SW480 (cell line): ENCODE measurements at regions not wholly inside any gene's neighbourhood (a gene's known extent, or its start where the extent isn't known, plus 50 kb on each side); places are given as distances from the start of the nearest gene placed in this dataset.

Source experiments
- DNase-seq: peaks from one replicate; pipeline ENCODE4 v3.0.0-alpha.2; 2016; ENCODE audit warnings: low spot score

DNA sequence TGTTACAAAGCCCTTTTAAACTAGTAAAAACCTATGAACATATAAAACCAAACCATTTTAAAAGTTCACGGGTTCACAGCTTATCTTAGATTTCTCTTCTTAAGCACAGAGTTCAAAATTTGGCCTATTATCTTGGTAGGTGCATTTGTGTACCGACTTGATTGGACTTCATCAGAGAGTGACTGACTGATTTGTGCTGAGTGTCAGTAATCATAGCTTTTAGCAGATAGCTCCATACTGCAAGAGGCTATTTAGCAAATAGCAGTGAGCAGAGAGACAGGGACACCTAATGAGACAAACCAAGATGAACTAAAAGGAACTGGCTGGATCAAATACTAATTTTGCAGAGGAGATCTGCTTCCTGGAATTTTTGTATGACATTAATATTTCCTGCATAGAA, 274.5 kb downstream of the PRR16 start:
- DNase-seq = no peak

DNA sequence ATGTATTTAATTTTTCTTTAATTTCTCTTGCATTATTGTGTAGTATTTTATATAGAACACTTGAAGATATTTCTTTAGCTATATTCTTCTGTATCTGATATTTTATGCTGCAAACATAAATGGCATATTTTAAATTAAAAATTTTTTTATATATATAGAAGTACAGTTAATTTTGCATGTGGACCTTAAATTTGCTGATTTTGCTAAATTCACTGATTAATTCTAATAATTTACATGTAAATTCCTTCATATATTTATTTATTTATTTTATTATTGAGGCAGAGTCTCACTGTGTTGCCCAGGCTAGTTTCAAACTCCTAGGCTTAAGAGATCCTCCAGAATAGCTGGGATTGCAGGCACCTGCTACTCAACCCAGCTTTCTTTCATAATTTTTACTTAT, 276.9 kb downstream of the PRR16 start:
- no peak for DNase-seq

DNA sequence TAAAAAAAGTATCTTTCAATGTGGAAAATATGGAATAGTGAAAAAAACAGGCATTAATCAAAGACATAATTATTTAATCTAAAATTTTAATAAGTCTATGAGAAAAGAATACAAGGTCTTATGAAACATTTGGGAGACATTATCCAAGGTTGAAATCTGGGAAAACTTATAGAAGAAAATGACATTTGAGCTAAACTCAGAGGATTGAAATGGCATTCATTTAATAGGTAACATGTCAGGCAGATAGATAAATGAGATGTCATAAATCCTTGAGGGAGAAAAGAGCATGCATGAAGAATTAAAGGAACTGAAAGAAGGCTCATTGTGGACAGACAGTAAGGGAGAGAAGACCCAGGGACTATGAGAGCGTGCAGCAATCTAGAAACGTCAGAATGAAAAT, 284.4 kb downstream of the PRR16 start:
- no peak for DNase-seq

DNA sequence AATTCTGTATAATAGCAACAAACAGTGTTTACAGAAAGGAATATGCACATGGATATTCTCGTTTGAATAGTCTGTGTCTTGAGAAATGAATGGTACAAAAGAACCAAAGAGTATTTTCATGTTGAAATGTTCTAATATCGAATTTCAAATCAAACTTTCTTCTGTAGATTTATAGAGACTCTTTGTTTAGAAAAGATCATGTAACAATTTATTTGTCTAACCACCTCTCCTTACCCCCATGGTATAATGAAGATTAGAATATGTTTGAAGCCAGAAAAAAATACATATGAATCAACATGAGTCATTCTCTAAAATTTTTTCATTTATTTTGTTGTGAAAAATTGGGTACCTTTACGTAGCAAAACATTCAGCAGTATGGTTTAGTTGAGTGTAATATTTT, 285.6 kb downstream of the PRR16 start:
- no peak for DNase-seq

DNA sequence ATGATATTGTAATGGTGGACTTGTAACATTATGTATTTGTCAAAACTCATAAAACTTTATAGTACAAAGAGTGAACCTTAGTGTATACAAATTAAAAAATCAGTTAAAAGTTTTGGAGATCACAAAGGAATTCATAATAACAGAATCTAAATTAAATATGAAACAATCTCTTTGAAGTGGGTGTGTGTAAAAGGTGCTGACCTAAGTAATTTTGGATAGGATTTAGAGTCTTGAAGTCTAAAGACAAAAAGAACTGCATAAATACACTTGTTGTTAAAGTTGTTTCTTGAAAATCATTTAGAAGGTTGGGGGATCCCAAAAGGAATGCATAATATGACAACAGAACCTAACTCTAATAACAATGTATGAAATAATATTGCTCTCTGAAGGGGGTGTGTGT, 295.5 kb downstream of the PRR16 start:
- no peak for DNase-seq

DNA sequence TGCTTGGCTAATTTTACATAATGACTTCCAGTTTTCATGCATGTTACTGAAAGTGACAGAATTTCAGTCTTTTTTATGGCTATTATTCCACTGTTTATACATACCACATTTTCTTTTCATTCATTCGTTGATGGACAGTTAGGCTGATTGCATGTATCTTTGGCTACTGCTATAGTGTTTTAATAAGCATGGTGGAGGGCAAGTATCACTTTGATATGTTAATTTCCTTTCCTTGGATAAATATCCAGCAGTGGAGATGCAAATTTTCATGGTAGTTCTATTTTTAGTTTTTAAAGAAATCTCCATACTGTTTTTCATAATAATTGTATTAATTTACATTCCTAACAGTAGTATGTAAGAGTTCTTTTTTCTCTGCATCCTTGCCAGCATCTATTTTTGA, 297.9 kb downstream of the PRR16 start:
- no peak for DNase-seq

DNA sequence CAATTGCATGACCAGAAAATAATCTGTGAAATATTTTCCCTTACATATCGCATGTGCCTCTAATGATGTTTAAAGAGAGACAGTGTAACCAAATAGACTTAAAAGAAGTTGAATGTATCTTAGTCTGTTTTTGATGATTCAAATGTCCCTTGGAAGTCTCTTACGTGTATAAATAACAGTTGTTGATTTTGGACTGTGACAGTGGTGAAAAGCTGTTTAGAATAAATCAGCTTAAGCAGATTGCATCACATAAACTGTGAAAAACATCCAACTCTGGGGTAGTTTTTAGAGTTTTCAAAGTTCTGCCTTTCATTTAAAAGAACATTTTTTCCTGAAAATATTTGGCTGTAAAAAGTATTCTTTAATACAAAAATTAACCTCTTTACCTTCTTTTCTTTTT, 301.1 kb downstream of the PRR16 start:
- DNase-seq = no peak

DNA sequence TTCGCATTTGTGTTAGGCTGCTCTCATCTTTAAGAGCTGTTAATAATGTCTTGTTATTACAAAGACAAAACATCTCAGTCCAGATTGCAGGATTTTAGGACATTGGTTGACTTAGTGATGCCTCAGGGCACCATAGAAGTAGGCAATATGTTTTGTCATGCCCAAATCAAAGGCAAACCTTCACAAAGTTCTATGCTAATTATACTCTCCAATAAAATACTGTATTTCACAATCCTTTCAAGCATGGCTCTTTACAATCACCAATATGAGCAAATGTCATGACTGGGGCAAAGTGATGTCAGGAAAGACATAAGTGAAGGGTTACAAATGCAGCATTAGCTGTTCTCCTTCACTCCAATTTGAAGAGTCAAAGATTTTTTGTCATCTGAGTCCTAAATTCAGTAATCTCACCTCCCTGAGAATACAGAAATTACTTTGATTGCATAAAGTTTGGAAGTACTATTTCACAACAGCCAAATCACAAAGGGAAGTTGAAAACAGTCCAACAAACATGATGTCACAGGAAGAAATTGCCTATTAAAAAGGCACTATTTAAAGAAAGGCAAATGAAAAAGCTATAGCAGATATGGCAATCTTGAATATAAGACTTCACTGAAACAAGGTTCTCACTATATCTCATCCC, 303.2 kb downstream of the PRR16 start:
- no peak for DNase-seq

DNA sequence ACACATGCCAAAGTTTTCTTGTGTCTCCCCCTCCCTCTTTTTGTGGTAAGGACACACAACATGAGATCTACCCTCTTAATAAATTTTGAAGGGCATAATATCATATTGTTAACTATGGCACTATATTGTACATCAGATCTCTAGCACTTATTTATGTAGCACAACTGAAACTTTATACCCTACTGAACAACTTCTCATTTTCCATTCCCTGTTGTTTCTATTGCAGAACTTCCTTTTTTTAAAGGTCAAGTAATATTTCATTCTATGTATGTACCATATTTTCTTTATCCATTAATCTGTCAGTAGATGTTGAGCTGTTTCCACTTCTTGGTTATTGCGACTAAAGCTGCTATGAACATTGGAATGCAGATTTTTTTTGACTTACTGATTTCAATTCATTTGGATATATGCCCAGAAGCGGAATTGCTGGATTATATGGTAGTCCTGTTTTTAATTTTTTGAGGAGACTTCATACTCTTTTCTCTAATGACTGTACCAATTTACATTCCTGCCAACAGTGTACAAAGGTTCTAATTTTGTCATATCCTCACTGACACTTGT, 305.3 kb downstream of the PRR16 start:
- DNase-seq = no peak

DNA sequence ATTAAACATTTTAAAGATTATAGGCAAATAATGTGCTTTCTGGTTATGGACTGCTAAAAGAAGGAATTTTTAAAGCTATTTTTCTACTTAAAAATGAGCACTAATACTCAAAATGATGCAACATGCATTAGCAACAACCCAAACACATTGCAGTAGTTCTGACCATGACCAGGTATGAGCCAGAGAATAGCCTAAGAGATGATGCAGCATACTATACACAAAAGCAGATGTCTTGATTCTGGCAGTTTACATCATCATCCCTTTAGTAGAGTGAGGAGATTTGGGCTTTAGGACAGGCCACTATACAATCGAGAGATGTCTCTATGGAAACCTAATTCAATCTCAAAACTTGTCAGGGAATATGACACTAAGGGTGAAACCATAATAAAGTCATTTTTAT, 307.1 kb downstream of the PRR16 start:
- DNase-seq = no peak

DNA sequence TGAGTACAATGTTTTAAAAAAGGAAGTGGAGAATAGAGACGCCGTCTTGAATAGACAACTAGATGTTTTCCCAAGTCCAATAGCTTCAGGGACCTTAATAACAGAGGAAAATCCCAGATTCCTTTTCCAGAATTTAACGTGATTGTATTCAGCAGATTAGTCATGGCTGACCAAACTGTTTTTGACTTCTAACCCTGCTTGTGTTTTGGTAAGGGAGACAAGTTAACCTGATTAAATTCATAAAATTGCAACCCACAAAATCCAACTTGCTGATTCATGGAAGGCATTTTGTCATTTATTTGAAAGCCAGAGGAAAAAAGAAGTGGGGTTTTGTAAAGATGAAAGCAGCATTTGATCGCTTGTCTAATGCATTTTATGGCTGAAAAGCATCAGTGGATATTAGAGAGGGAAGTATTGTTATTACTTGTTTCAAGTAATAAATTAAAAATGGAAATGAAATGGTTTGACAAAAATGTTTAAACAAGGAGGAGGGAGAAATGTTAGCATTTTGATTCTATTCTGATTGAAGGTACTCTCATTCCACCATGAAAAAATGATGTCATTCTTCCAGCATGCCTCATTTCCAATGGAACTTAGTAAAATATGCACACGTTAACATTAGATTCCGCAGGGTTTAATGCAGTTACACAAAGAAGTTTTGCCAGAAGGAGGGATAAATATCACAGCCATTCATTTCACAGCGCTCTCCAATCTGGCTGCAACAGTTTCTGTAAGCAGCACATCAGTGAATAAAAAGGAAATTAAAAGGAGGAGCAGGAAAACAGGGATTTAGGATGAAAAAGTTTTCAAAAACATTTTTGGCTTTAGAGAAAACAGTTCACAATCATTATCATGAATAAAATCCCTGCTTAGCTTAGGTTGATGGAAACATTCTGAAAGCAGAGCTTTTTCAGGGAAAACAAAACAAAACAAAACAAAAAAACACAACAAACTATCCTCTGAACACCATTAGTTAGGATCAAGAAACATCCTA, 314.7 kb downstream of the PRR16 start:
- no peak for DNase-seq

DNA sequence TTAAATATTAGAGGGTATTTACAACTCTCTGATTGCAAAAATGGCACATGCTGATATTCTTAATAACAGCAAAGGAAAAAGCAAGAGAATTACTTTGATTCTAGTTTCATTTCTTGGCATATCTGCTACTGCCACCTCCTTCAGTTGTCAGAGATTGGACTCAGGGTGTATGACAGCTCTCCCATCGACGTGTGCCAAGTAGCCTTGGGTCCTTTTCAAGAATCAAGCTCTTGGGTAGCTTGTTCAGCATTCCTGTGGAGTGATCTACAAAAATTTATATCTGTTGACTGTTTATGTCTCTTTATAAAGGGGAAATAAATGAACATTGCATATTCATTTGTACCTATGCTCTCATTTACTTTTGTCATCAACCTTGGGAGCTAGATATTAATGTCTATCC, 315.6 kb downstream of the PRR16 start:
- no peak for DNase-seq

DNA sequence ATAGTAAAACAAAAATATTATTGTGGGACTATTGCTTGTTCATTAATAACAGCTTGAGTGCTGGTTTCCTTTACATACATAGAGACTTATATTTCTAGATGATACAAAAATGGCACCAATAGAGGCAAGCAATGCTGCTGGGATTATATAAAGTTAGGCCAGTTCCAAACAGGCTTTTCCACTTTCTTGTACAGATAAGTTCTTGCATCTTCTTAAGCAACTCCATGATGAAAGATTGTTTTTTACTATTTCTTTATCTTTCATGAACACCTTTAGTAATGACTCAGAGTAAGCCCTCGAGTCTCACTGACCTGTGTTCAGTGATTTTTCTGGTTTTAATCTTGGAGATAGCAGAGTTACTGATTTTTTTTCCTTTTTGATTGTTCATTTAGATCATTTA, 324.4 kb downstream of the PRR16 start:
- no peak for DNase-seq

DNA sequence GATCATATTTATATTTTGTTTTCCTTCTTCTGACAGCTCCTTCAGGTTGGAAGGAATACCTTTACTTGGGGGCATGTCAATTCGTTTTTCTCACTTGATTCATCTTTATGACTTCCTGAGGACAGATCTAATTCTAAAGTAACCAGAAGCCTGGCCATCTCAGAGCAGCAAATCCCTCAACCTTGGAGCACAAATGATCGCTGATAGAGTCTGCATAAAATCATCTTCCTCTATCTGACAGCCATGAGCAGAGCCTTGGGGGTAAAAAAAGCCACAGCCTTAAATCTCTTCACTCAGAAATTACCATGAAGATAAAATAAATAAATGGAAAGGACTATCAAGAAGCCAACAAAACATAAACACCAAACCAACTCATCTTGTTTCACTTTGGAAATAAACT, 325.8 kb downstream of the PRR16 start:
- no peak for DNase-seq

DNA sequence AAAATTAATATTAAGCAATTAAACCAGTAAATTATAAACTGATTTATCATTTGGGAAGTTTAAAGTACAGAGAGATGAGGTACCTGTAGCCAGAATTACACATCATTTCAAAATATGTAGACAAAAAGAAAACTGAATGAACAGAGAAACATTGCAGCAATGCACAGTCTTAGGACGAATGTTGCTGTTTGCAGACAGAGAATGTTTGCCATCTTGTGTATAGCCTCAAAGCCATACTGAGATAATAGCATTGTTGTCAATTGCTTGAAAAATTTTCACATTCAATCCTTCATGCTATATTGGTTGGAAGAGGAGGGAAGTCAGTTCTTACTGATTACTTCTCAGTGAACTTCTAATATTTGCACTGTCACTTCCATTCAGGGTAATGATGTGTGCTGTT, 326.2 kb downstream of the PRR16 start:
- DNase-seq = no peak

DNA sequence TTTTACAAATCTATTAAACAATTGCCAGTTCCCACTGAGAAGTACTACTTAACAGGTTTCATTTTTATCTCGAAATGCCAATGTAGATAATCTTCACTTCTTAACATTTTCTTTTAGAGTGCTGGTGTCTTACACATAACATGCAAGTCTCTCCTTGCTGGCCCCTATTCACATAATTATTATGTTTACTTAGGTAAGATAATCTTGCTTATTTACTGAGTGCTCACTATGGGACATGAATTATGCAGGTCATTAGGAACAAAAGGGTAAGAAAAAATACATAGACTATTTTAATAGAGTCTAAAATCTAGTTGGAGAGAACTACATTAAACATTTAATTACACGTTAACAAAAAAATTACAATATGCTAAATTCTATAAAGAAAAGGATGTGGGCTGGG, 328.4 kb downstream of the PRR16 start:
- no peak for DNase-seq

DNA sequence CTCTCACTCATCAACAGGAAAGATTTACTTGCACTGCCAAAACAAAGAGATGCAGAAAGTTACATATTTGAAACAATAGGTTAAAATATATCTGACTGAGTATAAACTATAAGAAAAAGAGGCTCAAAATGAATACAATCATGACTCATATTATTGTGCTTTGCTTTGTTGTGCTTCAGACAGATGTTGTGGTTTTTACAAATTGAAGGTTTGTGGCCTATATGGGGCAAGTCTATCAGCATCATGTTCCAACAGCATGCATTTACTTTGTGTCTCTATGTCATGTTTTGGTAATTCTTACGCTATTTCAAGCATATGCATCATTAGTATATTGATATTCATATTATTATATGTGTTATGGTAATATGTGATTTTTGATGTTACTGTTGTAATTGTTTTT, 330.0 kb downstream of the PRR16 start:
- no peak for DNase-seq

DNA sequence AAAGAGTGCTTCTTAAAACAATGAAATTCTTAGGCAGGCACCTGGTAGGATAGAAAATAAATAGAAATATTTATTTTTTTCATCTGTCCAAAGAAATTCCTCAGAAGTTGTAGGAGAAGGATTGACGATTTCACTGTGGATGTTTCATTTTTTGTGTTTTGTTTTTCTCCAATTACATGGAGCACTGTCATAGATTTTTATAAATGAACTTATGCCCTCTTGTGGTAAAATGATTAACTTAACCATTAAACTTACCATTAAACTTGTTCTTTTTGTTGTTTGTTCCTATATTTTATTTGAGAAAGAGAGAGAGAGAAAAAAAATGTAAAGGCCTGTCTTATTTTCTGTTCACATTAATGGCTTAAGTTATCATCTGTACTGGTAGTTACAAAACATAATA, 339.2 kb downstream of the PRR16 start:
- peak; percentile 4 for DNase-seq

DNA sequence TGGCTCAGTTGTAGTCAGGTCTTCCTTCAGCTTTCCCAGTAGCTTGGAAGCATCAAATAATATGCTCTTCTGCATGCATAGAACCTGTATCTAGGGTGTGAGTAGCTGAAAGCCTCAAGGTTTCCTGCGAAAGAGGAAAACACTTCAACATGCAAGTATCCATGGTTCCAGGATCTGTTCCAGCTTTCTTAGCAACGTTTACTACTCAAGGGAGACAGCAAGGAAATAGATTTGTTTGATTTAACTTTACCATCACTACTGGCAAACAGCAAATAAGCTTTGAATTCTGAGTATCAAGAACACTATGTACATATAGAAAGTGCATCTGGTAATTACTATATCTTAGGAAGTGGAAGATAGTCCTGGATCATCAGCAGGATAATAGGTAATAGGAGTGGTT, 341.0 kb downstream of the PRR16 start:
- no peak for DNase-seq

DNA sequence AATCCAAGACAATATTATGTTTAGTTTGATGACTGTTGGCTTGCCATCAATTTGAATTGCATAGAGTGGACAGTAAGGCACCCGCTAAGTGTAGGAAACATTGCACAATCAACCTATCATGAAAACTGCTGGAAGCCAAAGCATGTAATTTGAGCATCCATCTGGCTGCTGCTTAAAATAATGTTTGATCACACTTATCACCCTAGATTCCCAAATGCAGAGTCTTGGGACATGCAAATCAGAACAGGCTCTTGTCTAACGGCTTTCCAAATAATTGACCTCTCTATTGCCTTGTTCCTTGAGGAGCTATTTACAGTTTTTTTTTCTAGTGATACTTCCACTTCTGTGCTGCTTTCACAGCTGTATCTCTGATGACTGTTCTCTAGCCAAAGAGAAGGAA, 342.1 kb downstream of the PRR16 start:
- DNase-seq = no peak

DNA sequence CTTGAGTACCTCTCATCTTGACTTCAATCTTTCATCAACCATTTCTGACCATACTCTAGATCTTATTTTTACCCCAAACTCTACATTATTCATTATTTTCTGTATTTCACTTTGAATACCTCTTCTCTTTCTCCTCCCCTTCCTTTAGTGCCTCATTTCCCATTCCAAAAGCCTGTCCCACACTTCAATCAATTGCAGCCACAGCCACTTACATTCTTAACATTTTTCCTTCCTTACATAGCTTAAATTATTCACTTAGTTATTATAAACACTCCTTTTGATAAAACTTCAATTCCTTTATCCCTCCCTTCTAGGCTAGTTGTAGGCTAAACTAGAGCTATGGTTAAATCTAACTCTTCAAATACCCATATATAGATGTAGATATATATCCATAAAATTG, 344.0 kb downstream of the PRR16 start:
- no peak for DNase-seq

DNA sequence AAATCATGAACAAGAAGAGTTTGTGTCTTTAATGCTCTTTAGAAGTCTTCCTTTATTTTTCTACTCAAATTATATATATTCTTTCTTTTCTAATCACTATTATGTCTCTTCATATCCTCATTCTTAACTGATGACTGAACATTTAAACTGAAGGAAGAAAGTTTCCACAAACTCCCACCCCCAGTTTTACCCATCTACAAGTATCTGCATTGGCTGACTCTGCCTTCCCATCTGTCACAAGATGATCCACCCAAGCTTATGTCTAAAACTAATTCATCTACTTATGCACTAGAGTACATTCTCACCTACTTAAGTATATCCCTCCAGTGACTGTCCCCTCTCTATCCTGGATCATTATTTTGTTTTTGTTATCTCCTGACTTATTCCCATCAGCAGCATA, 344.5 kb downstream of the PRR16 start:
- no peak for DNase-seq

DNA sequence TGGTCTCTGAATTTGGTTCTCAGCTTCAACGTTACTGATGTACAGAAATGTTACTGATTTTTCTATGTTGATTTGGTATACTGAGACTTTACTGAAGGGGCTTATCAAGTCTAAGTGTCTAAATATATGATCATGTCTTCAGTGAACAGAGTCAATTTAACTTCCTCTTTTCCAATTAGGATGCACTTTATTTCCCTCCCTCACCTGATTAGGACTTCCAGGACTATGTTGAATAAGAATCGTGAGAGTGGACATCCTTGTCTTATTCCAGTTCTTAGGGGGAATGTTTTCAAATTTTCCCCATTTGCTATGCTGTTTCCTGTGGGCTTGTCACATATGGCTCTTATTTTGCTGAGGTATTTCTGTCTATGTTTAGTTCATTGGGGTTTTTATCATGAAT, 349.5 kb downstream of the PRR16 start:
- DNase-seq = no peak
